ENCODE measurements at regions not wholly inside any gene's neighbourhood (a gene's known extent, or its start where the extent isn't known, plus 50 kb on each side); places are given as distances from the start of the nearest gene placed in this dataset.
A peak's percentile ranks its signal among the peaks of the same experiment; 100 is the strongest.
"Not testable (repeated sequence)": the region's sequence is repeated elsewhere in the genome, so short reads cannot be mapped to it uniquely, and the experiment has no call there.

- peak; percentile 13 for DNase-seq
Measured at GRCh38 chr3:75242012-75242735, 422.0 kb upstream of the FRG2C start.

GRCh38 chr3:75248974-75249373 lies 415.2 kb upstream of the FRG2C start:
- no peak for DNase-seq

GRCh38 chr3:75254685-75255084 lies 409.4 kb upstream of the FRG2C start:
- no peak for DNase-seq

GRCh38 chr3:75258825-75259683 lies 405.1 kb upstream of the FRG2C start:
- DNase-seq, result peak; percentile 48

GRCh38 chr3:75260975-75261374 lies 403.2 kb upstream of the FRG2C start:
- not testable (repeated sequence) for DNase-seq

GRCh38 chr3:75262661-75263060 lies 401.5 kb upstream of the FRG2C start:
- DNase-seq, result no peak

- DNase-seq, result no peak
Measured at GRCh38 chr3:75265897-75266296, 398.2 kb upstream of the FRG2C start.

GRCh38 chr3:75268576-75268975 lies 395.6 kb upstream of the FRG2C start:
- not testable (repeated sequence) for DNase-seq

- DNase-seq, result peak; percentile 22
Measured at GRCh38 chr3:75272237-75272636, 391.9 kb upstream of the FRG2C start.

GRCh38 chr3:75272691-75273090 lies 391.4 kb upstream of the FRG2C start:
- peak; percentile 72 for DNase-seq

GRCh38 chr3:75285531-75286148 lies 378.5 kb upstream of the FRG2C start:
- DNase-seq, result not testable (repeated sequence)

- not testable (repeated sequence) for DNase-seq
Measured at GRCh38 chr3:75288972-75289574, 375.1 kb upstream of the FRG2C start.

GRCh38 chr3:75294124-75294523 lies 370.0 kb upstream of the FRG2C start:
- peak; percentile 63 for DNase-seq

- no peak for DNase-seq
Measured at GRCh38 chr3:75295013-75295412, 369.1 kb upstream of the FRG2C start.

- DNase-seq, result no peak
Measured at GRCh38 chr3:75296858-75297257, 367.3 kb upstream of the FRG2C start.

GRCh38 chr3:75300606-75301005 lies 363.5 kb upstream of the FRG2C start:
- no peak for DNase-seq

GRCh38 chr3:75301050-75301449 lies 363.1 kb upstream of the FRG2C start:
- DNase-seq, result not testable (repeated sequence)

- DNase-seq, result peak; percentile 61
Measured at GRCh38 chr3:75303741-75304140, 360.4 kb upstream of the FRG2C start.

GRCh38 chr3:75305901-75306300 lies 358.2 kb upstream of the FRG2C start:
- no peak for DNase-seq

- DNase-seq, result peak; percentile 38
Measured at GRCh38 chr3:75311306-75311705, 352.8 kb upstream of the FRG2C start.

GRCh38 chr3:75312469-75312868 lies 351.7 kb upstream of the FRG2C start:
- not testable (repeated sequence) for DNase-seq

- not testable (repeated sequence) for DNase-seq
Measured at GRCh38 chr3:75319776-75320175, 344.4 kb upstream of the FRG2C start.

- no peak for DNase-seq
Measured at GRCh38 chr3:75320369-75320768, 343.8 kb upstream of the FRG2C start.
